GM18498 (cell line): ENCODE measurements at regions not wholly inside any gene's neighbourhood (a gene's known extent, or its start where the extent isn't known, plus 50 kb on each side); places are given as distances from the start of the nearest gene placed in this dataset.

ENCODE experiments used
- ATAC-seq: cut with Tn5 transposase; IDR thresholded peaks from one replicate; pipeline ENCODE4 v1.9.1; 2021; ENCODE audit warnings: mild to moderate bottlenecking, moderate library complexity; ENCODE audit not compliant: unreplicated experiment

DNA sequence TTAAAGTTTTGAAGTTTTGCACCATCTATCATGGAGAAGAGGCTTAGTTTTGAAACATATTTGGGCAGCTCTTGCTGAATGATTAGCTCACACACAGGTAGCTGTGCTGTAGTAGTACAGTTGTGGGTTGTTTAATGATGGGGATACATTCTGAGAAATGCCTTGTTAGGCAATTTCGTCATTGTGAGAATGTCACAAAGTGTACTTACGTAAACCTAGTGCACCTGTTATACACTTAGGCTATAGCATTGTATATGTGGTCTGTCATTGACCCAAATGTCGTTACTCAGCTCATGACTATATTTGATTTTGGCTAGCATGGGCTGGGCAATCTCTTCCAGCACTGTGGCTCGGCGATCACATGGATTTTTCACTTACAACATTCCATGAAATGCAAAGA lies 247.2 kb upstream of the IGFBP3 start:
- no peak for ATAC-seq

GRCh38 chr7:46165276-46165675 lies 244.2 kb upstream of the IGFBP3 start:
- no peak for ATAC-seq

DNA sequence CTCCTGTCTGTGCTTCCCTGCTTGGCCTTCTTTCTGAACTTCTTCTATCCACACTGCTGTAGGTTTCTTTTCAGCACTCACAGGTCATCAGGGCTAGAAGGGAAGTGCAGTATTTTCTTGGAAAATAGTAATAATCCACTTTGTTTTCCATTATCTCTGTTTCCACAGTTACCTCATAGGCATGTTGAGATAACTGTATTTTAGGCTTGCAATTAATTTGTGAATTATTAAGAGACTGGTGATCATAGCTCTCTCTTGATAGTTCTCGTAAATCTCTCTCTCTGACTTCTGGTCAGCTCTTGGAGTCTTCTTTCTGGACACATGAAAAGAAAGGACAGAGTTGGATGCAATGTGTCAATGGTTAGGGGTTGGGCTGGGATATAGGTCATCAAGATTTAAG lies 243.6 kb upstream of the IGFBP3 start:
- ATAC-seq: no peak

DNA sequence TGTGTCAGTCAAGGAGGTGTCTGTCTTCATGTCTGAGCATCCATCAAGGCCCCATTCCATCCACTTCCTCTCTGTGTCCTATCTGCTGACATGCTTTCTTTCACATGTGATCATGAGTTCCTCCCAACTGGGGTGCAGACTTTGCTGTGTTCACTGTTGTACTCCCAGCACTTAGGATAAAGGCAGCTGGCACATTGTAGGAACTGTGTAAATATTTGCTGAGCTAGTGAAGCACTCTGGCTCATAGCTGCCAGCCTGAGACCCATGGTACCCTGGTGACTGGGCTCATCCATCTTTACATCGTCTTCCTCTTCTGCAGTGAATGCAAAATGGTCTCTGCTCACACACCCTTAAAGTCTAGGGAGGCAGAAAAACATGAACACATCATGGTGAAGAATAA lies 242.2 kb upstream of the IGFBP3 start:
- ATAC-seq: no peak

DNA sequence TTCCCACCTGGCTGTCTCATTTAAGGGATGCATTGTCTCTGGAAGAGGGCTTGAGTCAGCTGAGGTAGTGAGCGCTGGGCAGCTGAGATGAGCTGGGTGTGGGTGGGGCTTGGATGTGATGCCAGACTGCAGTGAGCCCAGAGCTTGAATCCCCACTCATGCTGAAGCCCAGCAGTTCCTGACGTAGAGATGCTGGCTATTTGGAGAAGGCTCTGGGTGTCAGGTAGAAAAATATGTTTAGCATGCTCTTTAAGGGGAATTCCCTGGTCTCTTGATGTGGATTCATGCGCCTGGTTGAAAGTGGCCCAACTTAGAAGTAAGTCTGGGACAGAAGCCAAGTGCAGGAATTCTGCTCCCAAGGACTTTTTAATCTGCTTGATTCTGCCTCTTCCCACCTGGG lies 241.5 kb upstream of the IGFBP3 start:
- no peak for ATAC-seq

GRCh38 chr7:46160861-46161260 lies 239.8 kb upstream of the IGFBP3 start:
- ATAC-seq: no peak

DNA sequence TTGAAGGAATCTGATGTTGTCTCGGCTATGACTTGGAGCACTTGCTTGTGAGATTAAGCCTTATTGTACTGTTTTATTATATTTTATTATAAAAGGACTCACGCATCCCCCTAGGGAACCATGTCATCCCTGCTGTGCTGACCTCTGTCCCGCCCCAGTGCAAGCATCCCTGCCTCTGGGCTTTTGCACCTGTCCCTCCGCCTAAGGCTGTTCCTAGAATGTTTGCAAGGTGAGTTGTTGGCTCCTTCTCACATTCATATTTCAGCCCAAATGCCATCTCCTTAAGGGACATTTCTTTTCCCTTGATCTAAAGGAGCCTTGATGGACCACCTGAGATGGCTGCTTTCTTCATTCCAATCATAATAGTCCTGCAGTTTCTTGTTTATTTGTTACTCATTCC lies 236.9 kb upstream of the IGFBP3 start:
- ATAC-seq: no peak

GRCh38 chr7:46157404-46157803 lies 236.3 kb upstream of the IGFBP3 start:
- no peak for ATAC-seq

DNA sequence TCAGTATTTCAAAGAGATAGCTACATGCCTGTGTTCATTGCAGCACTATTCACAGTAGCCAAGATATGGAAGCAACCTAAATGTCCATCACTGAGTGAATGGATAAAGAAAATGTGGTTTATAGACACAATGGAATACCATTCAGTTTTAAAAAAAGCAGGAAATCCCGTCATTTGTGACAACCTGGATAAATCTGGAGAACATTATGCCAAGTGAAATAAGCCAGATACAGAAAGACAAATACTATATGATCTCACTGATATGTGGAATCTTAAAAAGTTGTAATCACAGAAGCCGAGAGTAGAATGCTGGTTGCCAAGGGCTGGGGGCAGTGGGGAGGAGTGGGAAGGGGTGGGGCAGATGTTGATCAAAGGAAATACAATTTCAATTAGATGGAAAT lies 235.8 kb upstream of the IGFBP3 start:
- ATAC-seq: no peak

GRCh38 chr7:46156086-46156485 lies 235.0 kb upstream of the IGFBP3 start:
- ATAC-seq: no peak

- no peak for ATAC-seq
These were observed 234.3 kb upstream of the IGFBP3 start for GRCh38 chr7:46155367-46155766.

- ATAC-seq: peak; percentile 68
These were observed 233.1 kb upstream of the IGFBP3 start for GRCh38 chr7:46153951-46154787.

DNA sequence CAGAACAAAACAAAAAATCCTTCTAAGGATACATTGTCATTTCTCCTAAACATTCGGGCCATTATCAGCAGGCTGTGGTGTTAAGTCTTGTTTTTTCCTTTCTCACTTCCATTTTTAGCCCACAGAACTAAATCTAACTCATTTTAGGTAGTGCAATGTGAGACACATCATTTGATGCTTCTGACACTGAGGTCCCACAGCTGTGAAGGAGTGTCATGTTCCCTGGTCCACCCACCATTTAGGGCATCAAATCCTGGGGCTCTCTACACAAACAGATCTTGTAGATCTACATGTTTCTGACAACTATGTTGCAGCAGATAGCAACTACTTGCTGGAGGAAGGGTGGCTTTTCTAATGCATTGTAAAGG lies 232.5 kb upstream of the IGFBP3 start:
- peak; percentile 48 for ATAC-seq

- ATAC-seq: no peak
These were observed 231.6 kb upstream of the IGFBP3 start for GRCh38 chr7:46152696-46153095.

DNA sequence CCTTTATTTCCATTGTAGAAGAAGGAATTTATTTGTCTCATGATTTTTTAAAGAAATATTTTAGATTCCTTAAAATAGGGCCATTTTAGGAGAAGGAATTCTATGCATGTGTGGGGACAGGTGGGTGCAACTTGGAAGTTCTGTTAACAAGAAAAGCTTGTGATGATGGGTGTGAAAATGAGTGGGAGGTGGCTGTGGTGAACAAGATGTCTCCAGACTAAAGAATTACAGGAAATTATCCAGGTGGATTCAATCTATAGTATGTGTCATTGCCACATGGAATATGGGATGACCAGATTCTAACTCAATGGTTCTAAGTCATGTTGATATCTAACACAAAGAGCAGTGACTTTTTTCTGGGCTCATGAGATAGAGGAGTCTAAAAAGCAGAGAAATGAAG lies 229.6 kb upstream of the IGFBP3 start:
- ATAC-seq: no peak

GRCh38 chr7:46150202-46150601 lies 229.1 kb upstream of the IGFBP3 start:
- no peak for ATAC-seq

DNA sequence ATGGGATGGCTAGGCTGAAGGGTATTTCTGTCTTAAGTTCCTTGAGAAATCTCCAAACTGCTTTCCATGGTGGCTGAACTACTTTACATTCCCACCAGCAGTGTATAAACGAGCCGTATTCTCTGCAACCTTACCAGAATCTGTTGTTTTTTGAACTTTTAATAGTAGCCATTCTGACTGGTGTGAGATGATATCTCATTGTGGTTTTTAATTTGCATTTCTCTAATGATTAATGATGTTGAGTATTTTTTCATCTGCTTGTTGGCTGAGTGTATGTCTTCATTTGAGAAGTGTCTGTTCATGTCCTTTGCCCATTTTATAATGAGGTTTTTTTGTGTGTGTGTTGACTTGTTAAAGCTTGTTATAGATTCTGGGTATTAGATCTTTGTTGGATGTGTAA lies 226.8 kb upstream of the IGFBP3 start:
- ATAC-seq: no peak

DNA sequence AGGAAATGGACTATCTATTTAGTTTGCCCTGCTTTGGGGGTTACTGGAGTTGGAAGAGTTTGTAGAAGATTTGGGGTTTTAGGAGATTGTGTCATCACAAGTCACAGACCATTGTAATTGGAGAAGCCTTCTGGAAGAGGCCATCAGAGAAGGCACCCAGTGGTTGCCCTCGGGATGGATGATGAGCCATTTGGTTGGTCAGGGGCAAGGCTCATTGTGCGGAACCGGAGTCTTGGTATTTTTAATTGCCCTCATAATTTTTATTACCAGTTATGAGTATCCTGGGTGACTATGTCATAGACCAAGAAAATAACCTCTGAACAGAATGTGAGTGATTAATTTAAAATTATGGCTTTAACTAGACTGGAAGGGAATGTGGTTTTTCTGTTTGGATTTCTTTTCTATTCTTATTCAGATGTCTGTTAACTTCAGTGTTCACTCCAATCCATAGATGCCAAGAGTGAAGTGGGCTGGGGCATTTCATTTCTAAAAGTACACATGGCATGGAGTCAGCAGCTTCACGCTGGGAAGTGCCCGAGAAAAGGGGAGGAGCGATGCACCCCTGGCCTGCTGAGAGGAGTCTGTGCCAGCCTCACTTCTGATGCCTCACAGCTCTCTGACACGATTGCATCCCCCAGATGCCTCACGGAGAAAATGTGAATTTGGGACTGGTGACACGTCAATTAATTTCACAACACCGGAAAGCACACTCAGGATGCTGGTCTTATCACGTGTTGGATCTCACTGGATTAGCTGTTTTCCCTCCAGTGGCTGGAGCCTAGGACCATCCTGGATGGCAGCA lies 225.6 kb upstream of the IGFBP3 start:
- ATAC-seq: no peak

DNA sequence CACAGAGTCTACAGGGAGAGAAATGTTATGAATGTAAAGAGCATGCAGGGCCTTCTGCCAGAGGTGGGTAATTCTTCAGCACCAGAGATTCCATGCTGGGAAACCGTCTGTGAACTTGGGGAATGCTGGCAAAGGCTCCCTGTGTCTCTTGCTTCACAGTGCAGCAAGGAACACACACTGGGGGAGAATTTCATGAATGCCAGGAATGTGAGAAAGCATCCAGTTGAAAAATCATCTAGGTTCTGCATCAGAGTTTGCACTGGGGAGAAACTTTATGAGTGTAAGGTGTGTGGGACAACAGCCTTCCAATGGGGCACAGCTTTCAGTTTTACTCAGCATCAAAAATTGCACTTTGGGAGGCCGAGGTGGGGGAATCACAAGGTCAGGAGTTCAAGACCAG lies 224.3 kb upstream of the IGFBP3 start:
- ATAC-seq: no peak

GRCh38 chr7:46143949-46144917 lies 223.2 kb upstream of the IGFBP3 start:
- ATAC-seq: no peak

DNA sequence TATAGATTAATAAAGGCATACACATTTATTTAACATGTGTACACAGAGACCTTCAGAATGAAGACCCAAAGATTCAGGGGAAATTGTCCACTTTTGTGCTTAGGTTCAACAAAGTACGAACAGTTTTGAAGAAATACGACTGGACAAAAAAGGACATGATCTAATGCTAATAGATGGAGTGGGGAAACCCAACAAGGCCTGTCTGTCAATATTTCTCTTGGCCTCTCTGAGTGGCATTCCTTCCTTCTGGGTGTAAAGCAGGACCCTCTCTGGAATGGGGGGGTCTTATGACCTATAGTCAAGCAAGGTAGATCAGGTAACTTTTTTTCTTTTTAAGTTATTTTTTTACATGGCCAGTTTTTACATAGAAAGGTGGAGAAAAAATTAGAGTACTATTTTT lies 222.3 kb upstream of the IGFBP3 start:
- no peak for ATAC-seq
